HG03280 (cell line): ENCODE measurements at regions not wholly inside any gene's neighbourhood (a gene's known extent, or its start where the extent isn't known, plus 50 kb on each side); places are given as distances from the start of the nearest gene placed in this dataset.

Experiments
- ATAC-seq: cut with Tn5 transposase; IDR thresholded peaks from one replicate; pipeline ENCODE4 v1.9.1; 2021; ENCODE audit warnings: mild to moderate bottlenecking, moderate library complexity; ENCODE audit not compliant: unreplicated experiment

DNA sequence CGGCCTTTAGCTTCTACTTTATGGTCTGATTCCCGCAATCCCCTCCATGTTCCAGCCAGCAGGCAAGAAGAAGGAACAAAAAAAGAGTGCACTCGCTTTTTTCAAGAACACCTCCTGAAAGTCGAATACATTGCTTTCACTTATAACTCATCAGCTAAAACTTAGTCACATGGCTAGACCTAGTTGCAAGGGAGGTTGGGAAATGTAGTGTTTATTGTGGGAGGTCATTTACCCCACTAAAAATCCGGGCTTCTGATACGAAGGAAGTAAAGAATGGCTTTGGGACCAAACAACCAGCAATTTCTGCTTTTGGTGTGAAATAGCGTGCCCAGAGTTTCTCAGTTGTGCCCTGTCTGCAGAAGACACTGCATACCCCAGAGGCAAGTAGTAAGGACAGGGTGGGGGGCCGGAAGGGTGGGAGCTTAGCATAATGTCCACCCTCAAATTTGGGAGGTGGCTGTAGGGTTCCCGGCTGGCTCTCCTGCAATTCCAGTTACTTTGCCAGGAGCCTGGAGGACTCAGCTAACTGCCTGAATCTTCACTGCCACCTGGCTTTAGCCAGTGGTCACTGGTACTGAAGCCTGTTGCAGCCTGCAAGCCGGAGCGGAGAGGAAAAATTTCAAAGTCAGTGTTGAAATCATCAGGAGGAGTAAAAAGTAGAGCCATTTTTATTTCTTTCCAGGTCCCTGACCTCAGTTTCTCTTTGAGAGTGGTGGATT, 57.7 kb upstream of the F3 start:
- ATAC-seq = no peak

DNA sequence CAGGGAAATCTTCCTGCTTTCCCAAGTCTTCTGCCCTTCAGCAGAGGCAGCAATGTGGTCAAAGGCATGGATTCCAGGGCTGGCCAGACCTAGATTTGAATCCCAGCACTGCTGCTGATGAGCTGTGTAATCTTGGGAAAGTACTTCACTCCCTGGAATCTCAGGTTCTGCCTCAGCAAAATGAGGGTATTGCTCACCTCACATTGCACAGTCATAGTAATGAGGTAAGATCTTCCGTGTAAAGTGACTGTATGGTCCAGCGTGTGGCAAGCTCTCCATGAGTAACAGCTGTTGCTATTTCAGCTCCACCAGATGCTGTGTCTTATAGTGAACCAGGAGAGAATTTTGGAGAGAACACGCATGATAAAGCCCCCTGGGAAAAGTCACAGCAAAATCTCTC, 56.1 kb upstream of the F3 start:
- no peak for ATAC-seq

DNA sequence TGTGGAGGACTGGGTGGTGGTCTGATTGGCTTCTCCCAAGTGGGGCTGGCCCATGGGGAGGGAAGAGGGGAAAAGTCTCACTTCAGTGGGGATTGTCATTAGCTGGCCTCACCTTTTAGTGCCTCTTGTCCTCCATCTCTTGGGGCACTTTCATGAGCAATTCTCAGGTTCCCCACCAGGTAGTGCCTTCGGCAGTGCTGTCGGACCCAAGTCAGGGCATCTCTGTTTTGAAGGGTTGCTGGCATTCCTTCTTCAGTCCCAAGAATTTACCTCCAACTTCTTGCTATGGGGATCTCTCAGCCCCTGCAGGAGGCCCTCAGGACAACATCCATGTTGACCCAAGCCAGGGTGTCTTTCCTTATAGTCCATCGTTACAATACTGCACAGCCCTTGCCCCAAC, 54.7 kb upstream of the F3 start:
- no peak for ATAC-seq

GRCh38 chr1:94595658-94596057, 54.1 kb upstream of the F3 start:
- ATAC-seq = no peak

- no peak for ATAC-seq
These were observed 52.1 kb upstream of the F3 start for GRCh38 chr1:94593611-94594010.

DNA sequence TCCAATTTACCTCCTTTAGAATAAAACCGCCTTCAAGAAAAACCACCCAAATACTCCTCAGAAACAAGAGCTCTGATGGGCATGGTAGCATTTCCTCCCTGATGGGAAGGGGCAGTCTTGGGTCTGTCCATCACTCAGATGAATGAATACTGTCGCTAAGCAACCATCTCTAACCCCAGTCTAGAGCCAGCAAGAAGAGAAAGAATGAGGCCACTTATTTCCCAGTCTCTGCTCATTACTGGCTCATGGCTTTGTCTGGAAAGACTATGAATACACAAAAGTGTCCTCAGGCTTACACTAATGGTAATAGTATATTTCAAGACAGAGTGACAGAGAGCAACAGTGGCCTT, 51.0 kb upstream of the F3 start:
- no peak for ATAC-seq

GRCh38 chr1:94591823-94592570, 50.4 kb upstream of the F3 start:
- ATAC-seq = no peak
